GM21528 (cell line): ENCODE measurements at regions not wholly inside any gene's neighbourhood (a gene's known extent, or its start where the extent isn't known, plus 50 kb on each side); places are given as distances from the start of the nearest gene placed in this dataset.

Experiments used
- ATAC-seq: cut with Tn5 transposase; IDR thresholded peaks from one replicate; pipeline ENCODE4 v1.9.1; 2021; ENCODE audit warnings: mild to moderate bottlenecking, moderate library complexity; ENCODE audit not compliant: unreplicated experiment, low FRiP score

DNA sequence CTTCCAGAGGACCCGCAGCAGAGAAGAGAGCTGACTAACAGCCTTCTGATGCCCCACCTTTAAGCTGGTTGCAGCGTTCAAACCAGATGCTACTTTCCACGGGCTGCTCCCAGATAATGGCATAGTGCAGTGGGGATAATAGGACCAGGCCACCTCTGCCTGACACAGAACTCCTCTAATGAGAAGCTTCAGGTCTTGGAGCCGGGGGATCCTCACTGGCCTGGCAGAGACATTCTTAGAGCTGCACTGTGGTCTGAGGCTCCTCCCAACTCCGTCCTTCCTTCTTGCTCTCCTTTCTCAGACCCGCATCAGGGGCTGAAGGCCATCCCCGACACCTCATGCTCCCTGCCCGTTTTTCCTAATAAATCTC lies 206.6 kb upstream of the MARCKS start:
- ATAC-seq: no peak

DNA sequence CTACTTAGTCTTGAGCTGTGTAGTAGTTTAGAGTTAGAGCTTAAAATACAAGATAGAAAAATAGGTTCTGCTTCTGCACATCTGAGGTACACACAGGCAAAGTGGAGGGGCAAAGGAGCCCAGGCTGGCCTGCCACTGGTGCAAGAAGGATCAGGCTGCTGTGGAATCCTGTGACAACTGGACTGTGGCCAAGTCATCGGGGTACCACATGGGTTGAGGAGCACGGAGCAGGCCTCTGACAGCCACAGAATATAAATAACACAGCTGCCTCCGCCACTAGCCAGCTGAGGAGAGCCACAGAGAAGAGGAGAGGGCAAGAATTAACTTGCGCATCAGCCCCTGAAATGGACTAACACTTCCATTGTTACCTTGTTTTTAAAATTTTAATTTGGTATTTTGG lies 206.0 kb upstream of the MARCKS start:
- ATAC-seq: no peak

DNA sequence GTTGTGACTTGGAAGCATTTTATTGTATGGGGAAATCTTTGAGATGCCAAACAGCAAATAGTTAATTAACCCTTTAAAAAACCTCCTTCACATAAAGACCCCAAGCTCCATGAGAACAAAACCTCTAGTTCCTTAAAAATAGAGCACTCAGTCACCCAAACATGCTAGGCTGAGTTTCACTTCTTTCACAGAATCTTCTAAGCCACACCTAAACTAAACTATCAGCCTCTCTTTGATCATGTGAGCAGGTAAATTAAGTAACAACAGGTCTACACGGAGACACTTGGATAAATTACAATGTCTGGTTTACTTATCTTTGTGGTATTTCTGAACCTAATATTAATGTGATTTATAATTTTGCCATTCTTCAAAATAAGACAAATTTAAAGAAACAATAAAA lies 205.2 kb upstream of the MARCKS start:
- ATAC-seq: no peak

DNA sequence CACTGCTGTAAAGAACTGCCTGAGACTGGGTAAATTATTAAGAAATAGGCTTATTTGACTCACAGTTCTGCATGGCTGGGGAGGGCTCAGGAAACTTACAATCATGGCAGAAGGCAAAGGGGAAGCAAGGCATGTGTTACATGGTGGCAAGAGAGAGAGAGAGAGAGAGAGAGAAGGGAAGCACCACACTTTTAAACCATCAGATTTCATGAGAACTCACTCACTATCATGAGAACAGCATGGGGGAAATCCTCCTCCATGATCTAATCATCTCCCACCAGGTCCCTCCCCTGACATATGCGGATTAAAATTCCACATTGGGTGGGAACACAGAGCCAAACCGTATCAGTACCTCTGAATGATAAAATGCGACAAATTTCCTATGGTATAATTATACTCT lies 203.9 kb upstream of the MARCKS start:
- no peak for ATAC-seq

DNA sequence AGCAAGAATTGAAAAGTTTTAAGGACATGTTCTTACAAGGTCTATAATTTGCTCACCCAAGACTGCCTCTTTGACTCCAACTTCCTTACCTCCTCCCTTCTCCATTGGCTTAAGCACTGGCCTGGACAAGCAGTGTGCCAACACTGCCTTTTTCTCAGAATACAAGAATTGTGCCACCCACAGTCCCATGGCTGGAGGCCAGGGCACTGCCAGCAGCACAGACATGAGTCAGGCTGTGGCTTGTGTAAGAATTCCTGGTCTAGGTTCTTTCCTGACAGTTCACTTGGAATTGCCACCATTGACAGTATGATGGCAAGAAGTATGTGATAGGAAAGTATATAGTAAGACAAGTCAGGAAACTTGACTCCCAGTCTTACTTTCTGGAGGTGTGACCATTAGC lies 202.7 kb upstream of the MARCKS start:
- no peak for ATAC-seq

DNA sequence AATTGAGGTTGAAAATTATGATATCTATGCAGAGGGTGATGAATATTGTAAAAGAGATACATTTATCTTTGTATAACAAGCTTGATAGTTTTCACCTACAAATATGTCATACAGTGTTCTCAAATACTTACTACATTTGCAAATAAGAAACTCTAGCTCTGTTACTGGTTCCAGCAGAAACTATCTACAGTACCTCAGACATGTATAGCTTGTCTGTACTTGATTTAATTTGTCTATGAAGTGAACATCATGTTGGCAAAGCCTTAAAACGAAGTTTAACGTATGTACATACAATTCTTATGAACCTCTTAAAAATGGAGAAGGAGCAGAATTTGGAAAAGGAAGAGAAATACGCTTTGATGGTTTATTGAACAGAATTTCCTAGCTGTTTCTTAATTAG lies 201.4 kb upstream of the MARCKS start:
- ATAC-seq: no peak

DNA sequence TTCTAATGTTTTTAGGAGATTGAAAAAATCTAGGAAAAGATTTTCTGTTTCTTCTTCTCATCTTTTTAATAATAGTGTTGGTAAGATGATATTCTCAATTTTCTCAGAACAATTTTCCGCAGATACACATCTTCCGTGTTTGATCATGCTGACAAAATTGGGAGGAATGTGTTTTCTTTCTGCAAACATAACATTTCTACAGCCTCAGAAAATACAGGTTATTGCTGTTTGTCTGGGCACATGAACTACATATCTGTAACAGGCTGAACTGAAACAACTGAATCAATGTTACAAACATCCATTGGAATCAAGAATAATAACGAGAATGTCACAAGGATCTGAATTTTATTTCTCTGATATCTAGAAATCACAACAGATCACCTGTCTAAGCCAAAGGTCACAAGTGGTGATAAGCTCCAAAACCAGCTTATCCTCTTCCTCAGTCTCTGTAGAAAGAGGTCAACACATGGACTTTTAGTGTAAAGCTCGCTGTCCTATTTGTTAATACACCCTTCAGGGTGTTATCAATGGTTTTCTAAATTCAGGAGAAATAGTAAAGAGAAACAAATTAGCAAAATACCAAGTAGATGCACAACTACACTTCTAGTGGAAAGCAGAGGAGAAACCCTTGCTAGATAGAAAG lies 197.3 kb upstream of the MARCKS start:
- ATAC-seq: no peak

DNA sequence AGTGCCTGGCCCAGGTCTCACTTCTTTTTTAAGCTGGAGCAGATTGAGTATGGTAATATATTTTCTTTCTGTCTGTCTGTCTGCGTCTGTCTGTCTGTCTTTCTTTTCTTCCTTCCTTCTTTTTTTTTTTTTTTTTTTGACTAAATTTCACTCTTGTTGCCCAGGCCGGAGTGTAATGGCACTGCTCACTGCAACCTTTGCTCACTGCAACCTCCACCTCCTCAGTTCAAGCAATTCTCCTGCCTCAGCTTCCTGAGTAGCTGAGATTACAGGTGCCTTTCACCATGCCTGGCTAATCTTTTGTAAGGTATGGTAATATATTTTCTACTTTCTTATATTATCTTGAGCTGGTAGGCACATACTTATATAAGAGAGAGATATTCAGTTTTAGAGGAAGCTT lies 196.3 kb upstream of the MARCKS start:
- no peak for ATAC-seq

DNA sequence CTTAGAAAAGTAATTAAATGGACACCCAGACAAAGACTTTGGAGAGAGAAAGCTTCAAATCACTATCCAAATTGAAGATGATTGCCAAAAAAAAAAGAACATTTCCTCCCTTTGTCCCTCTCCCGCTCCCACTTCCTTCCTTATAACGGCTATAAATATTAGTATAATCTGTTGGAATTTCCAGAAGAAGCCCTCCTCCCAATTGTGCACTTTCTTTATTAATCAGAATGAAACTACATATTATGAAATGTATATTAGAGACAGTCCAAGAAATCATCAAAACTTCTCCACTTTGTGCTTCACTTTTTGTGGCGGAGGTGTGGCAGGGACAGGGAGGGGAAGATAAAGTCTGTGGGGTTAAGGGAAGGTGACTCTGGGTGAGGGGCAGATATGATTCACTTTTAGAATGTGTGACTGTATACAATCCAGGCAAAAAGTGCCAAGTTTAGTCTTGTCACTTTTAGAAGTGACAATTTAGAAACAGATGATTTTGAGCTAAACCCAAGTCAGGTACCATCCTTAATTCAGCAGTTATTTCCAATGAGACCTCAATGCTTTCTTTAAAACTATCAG lies 195.0 kb upstream of the MARCKS start:
- no peak for ATAC-seq

DNA sequence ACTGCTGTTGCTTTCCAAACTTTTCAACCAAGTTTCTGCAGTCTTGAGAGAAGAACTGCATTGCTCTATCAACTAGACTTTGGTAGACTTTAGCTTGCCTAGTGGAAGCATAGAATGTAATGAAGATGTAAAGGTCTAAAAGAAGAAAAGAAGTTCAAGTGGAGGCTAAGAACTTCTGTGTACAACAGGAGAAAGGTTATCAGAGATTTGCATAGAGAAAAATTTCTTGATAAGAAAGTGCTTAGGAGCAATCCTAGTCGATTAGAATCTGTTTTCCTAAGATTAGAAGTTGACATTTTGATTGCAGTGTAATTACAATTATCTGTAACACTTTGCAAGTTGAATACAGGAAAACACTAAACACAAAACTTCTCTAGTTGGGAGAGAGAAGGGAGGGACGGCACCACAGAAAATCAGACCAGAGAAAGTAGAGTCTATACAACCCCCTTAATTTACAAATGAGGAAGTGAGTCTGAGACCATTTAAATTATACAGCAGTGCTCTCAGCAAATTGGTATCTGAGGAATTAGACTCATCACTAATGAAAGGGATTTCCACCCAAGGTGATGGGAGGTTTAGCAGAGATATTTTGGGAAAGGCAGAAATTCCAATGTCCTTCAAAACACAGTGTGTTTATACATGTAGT lies 194.3 kb upstream of the MARCKS start:
- ATAC-seq: peak; percentile 78

DNA sequence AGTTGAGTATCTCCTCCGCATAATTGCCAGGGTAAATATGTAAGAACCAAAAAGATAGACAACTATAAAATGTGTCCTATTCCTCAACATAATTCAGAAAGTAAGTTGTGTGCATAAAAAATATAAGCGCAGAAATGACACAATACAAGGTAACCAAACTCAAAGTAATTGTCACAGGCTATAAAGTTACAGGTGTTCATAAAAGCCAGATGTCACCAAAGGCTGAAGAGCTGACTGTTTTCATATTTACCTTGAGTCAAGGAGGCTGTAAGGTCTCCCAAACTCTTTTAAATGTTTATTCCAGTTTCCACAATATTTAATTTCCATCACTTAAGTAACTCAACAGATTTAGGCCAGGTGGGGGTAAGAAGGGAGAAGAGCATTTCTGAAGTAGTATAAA lies 192.2 kb upstream of the MARCKS start:
- no peak for ATAC-seq

DNA sequence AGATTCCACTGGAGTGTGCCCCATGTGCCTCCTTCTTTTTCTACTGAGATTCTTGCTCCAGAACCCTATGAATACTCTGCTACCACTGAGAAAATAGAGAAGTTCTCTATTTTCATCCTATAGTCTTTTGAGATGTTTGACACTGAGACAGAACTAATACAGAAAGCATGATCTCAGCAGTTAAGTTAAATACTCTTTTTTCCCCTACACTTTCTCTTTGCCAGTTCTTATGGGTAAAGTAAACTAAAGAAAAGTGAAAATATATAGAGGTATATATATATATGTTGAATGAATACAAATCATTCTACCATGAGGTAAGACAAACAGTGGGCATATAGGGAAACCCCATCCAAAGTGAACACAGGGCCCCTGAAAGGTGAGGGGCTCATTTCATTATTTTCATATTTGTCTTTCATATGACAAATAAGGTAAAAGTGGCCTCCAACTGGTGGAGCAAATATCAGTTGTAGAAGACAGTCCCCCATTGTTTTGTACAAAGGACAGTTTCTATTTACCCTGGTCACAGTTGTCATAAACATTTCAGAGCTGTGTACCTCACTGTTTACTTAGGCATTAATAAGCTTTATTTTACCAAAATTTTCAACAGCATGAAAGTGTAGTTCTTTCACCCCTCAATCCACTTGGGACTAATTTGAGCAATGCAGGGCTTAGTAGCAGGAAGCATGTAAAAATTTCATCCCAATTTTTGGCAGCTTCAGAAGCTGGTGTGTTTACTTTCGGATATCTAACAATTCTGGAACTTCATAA lies 188.3 kb upstream of the MARCKS start:
- no peak for ATAC-seq

DNA sequence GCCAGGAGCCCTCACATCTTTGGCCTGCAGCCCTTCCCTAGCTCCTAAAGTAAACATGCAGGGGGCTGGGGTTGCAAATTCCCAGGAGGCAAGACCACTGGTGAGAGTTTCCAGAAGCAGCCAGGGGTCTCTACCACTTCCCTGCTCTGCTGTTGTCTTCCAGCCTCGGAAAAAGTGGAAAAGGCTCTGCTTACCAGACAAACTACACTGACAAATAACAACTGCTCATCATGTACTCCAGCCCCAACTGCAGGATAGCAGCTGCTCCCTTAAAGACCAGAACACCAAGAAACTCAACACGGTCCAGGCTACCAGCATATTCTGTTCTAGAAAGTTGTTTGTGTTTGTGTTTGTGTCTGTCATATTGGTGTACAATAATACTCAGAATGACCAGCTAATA lies 187.5 kb upstream of the MARCKS start:
- ATAC-seq: no peak

DNA sequence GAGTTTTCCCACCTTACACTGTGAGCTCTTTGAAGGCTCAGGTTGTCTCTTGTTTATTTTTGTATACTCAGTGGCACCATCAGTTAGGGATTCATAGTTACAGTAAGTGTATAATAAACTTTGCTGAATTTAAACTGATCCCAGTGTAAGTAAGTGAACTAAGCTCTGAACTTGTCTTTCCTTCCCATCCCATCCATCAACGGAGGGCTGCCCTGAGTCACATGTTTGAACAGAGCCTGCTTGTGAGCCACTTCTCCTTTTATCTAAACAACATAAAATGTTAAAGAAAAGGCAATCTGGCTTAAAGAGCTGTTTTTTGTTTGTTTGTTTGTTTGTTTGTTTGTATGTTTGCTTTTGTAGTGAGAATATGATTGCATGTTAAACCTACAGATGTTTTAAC lies 185.7 kb upstream of the MARCKS start:
- ATAC-seq: no peak

DNA sequence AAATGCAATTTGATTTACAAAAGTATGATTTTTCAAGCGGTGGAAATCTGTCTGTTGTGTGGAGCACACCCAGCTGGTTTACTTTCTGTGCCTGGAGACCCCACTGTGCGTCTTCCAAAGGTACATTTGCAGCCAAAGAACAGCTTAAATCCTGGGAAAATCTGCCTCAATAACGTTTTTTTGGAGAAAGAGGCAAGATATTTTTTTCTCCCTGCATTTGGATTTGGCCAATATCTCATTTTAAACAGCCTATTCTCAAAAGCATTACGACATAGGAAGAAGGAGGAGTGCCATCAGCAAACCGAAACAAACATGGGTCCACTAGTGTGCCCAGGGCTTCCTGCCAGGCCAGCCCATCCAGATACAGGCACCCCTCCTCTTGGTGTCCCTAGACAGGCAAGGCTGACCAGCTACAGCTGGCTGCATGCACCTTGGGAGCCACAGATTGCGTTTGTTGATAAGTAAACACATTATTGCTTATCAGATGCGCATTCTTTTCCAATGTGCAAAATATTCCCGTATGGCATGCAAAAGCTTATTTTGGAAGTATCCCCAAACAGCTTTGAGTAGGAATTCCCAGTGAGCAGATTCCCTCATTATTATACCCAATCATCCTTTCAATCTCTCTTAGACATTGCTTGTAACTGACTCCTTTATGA lies 184.5 kb upstream of the MARCKS start:
- no peak for ATAC-seq

DNA sequence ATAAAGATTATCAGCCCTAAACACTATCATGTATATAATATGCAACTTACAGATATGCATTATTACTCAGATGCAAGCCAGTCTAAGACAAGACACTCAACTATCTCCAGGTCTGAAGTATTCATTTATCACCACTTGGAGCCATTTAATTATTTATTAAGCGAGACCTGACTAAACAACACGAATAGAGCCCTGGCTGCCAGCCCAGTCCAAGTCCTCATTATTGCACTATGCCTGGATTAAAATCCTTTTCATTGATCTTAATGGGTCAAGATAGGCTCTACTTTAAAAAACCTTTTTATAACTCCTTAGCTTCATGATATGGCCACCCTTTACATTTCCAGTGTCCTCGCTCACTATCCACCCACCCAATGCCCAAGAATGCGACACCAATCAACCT lies 183.1 kb upstream of the MARCKS start:
- ATAC-seq: no peak

DNA sequence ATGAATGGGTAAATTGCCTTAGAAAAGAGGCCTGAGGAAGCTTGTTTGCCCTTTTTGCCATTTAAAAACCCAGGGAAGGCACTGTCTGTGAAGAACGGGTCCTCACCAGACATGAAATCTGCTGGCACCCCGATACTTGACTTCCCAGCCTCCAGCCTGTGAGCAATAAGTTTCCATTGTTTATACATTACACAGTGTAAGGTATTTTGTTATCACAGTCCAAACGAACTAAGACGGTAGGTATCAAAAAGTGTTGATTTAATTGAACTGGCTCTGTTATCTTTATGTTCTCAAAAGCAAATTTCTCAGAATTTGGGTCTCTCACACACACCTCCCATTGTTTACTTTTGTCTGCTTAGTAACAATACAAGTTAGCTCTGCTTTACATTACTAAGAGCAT lies 181.1 kb upstream of the MARCKS start:
- ATAC-seq: no peak

DNA sequence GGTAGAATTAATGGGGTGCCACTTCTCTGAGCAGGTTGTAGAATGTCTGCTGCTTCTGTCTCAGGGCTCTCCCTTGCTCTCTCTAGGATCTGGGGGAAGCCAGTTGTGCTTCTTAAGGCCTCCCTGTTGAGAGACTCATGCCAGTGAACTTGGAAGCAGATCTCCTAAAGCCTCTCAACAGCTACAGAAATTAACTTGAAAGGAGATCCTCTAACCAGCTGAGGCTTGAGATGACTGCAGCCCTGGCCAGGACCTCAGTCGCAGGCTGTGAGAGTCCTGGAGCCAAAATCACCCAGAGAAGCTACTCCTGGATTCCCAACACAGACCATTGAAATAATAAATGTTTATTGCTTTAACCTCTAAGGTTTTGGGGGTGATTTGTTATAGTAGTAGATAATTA lies 180.2 kb upstream of the MARCKS start:
- no peak for ATAC-seq

DNA sequence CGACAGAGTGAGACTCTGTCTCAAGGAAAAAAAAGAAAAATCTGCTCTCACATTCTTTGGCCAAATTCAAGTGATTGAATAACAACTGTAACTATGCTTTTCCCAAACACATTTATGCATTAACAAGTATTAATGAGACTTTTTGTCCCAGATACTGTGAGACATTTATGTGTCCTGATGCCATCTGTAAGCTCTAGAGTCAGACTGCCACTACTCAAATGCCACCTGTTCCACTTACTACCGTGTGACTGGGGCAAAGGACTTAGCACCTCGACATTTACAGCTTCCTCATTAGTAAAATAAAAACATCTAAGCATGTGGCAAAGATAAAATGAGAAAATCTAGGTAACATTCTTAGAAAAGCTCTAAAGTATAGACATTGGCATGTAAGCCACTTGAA lies 178.1 kb upstream of the MARCKS start:
- no peak for ATAC-seq

DNA sequence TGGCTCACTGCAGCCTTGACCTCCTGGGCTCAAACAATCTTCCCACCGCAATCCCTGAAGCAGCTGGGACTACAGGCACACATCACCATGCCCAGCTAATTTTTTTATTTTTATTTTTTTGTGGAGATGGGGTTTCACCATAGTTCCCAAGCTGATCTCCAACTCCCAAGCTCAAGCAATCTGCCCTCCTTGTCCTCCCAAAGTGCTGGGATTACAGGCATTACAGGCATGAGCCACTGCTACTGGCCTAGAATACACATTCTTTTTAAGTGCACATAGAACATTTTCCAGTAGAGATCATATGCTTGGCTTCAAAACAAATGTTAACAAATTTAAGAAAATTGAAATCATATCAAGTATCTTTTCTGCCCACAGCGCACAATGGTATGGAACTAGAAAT lies 176.8 kb upstream of the MARCKS start:
- ATAC-seq: no peak

DNA sequence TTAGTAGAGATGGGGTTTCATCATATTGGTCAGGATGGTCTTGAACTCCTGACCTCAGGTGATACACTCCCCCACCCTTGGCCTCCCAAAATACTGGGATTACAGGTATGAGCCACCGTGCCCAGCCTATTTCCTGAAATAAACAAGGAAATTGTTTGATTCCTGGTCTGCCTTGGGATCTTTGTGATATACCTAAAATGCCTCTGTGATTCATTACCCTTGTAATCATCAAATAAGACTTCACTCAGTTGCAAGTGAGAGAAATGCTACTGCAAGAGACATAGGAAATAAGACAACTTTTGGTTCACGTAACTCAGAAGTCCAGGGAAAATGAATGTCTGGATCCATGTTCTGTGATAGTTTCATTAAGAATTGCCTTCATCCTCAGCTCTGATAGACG lies 173.2 kb upstream of the MARCKS start:
- no peak for ATAC-seq
